IMR-90 (cell line): ENCODE measurements at regions not wholly inside any gene's neighbourhood (a gene's known extent, or its start where the extent isn't known, plus 50 kb on each side); places are given as distances from the start of the nearest gene placed in this dataset.

Experiments
- CEBPB ChIP-seq: IDR thresholded peaks from 2 replicates; pipeline ENCODE4 v1.6.1; 2012; ENCODE audit warnings: low read depth, low read length, improper control_type of control experiment
- CTCF ChIP-seq: conservative IDR thresholded peaks from 2 replicates; pipeline ENCODE4 v1.5.1; 2012; ENCODE audit warnings: mild to moderate bottlenecking, low read depth, low read length, improper control_type of control experiment
- MAFK ChIP-seq: IDR thresholded peaks from 2 replicates; pipeline ENCODE4 v1.6.1; 2012; ENCODE audit warnings: low read depth, low read length, improper control_type of control experiment
- POLR2A ChIP-seq: IDR thresholded peaks from 2 replicates; pipeline ENCODE4 v1.6.1; 2012; ENCODE audit warnings: mild to moderate bottlenecking, low read depth, low read length
- RAD21 ChIP-seq: IDR thresholded peaks from 2 replicates; pipeline ENCODE4 v1.6.1; 2012; ENCODE audit warnings: low read length, improper control_type of control experiment
- SMC3 ChIP-seq: fragments of 150-350 bp; IDR thresholded peaks from 2 replicates; pipeline ENCODE4 v1.6.1; 2016; ENCODE audit warnings: low read depth, mild to moderate bottlenecking, antibody characterized with exemption, low read length, moderate library complexity
- USF2 ChIP-seq: fragments of 150-350 bp; IDR thresholded peaks from 2 replicates; pipeline ENCODE4 v1.6.1; 2017; ENCODE audit warnings: mild to moderate bottlenecking, antibody characterized with exemption, low read length, low read depth

GRCh38 chr4:151876381-151876988, 115.7 kb upstream of the GATB start:
- no peak for TF ChIP-seq CTCF
- TF ChIP-seq POLR2A = no peak
- no peak for TF ChIP-seq CEBPB
- TF ChIP-seq USF2 = no peak
- TF ChIP-seq SMC3 = no peak
- no peak for TF ChIP-seq MAFK
- TF ChIP-seq RAD21 = no peak
